ENCODE measurements at regions not wholly inside any gene's neighbourhood (a gene's known extent, or its start where the extent isn't known, plus 50 kb on each side); places are given as distances from the start of the nearest gene placed in this dataset.

GRCh38 chr14:51419685-51420084, 179.6 kb downstream of the TMX1 start (continued):
- TF ChIP-seq REST (IDR thresholded peaks at IDR 0.05; ENCODE audit: unreplicated experiment) (no peak), POLR2AphosphoS5 (IDR thresholded peaks at IDR 0.05; ENCODE audit: low read depth) (no peak)

- ATAC-seq, result no peak
These were observed 182.7 kb downstream of the TMX1 start for GRCh38 chr14:51422704-51423103.

More at GRCh38 chr14:51422704-51423103, 182.7 kb downstream of the TMX1 start:
- Histone ChIP-seq H3K27me3 (ENCODE audit: insufficient read depth) (no peaks in the 10 kb centered on the region), H3F3A (replicated peaks; ENCODE audit: low read depth) (no peaks in the 10 kb centered on the region), H3K4me1 (ENCODE audit: insufficient read depth) (no peaks in the 10 kb centered on the region), H4K20me1 (replicated peaks; ENCODE audit: insufficient read depth) (no peaks in the 10 kb centered on the region), H3K36me3 (ENCODE audit: insufficient read depth) (peaks cover 4% of the 10 kb centered on the region; the same call in 1 of the 2 replicates), H3K9me2 (ENCODE audit: insufficient read depth) (peaks cover 3% of the 10 kb centered on the region; the same call in 1 of the 2 replicates), H3K27ac (ENCODE audit: low read depth) (no peak overlapping the region), H3K79me2 (replicated peaks; ENCODE audit: insufficient read depth) (no peaks in the 10 kb centered on the region), H2AFZ (peak overlapping the region; percentile 52; the same call in 1 of the 2 replicates), H3K4me2 (no peak overlapping the region), H3K4me3 (no peak overlapping the region)
- no peak overlapping the region for H3K4me3 Mint-ChIP-seq
- no peak for DNase-seq (ENCODE audit: low spot score)
- no peak overlapping the region for H3K27ac Mint-ChIP-seq
- H3K27me3 Mint-ChIP-seq (ENCODE audit: insufficient read depth, low read depth, poor library complexity), result peaks cover 8% of the 10 kb centered on the region
- peaks cover 17% of the 10 kb centered on the region; the same call in 2 of the 3 replicates for H3K36me3 Mint-ChIP-seq (ENCODE audit: low read depth)
- H3K4me1 Mint-ChIP-seq, result 0 out of 3 replicates have a peak, but pooled peaks cover 4% of the 10 kb centered on the region
- TF ChIP-seq EZH2phosphoT487 (IDR thresholded peaks at IDR 0.05; ENCODE audit: unreplicated experiment), result no peak
- TF ChIP-seq STAT1 (IDR thresholded peaks at IDR 0.05; ENCODE audit: unreplicated experiment), result no peak
- no peak for TF ChIP-seq ZNF462 (CRISPR knock-in tag; IDR thresholded peaks at IDR 0.05)
- no peak for TF ChIP-seq REST (IDR thresholded peaks at IDR 0.05; ENCODE audit: unreplicated experiment)
- no peak for TF ChIP-seq JUNB (IDR thresholded peaks at IDR 0.05; ENCODE audit: unreplicated experiment)
- no peak for TF ChIP-seq NANOG (IDR thresholded peaks at IDR 0.05; ENCODE audit: borderline replicate concordance)
- H3K9me3 Mint-ChIP-seq, result peaks cover 34% of the 10 kb centered on the region
